Natural killer cell treated with Interleukin-12 subunit alpha and Interleukin-12 subunit beta and Interleukin-15 and Interleukin-18, amount 100 ng/mL, for 72 hours (primary cell): ENCODE measurements at regions not wholly inside any gene's neighbourhood (a gene's known extent, or its start where the extent isn't known, plus 50 kb on each side); places are given as distances from the start of the nearest gene placed in this dataset.

ENCODE experiments used
- ATAC-seq, 2 donors: fragments of 150-1000 bp; cut with Tn5 transposase in 1 of 2; sonication (Bioruptor Pico), chemical (Tn5 transposase) in 1 of 2; 2 replicates each; pipeline ENCODE4 v1.10.0; 2021
- DNase-seq: peaks from one replicate; pipeline ENCODE4 v3.0.0; 2022; ENCODE audit warnings: low spot score
- H3K27ac Mint-ChIP-seq, 2 donors: 1 replicate in 1 of 2; 2 replicates in 1 of 2; pipeline ENCODE4 v1.8.0; 2022; ENCODE audit warnings: mixed read lengths in 2 of 2, mild to moderate bottlenecking in 1 of 2, moderate library complexity in 1 of 2
- H3K27me3 Mint-ChIP-seq, 2 donors: 1 replicate in 1 of 2; 2 replicates in 1 of 2; pipeline ENCODE4 v1.8.0; 2022; ENCODE audit warnings: mixed read lengths in 2 of 2
- H3K36me3 Mint-ChIP-seq: one replicate; pipeline ENCODE4 v1.8.0; 2022; ENCODE audit warnings: mixed read lengths
- H3K4me1 Mint-ChIP-seq, 2 donors: 1 replicate in 1 of 2; 2 replicates in 1 of 2; pipeline ENCODE4 v1.8.0; 2022; ENCODE audit warnings: low read depth in 2 of 2, mixed read lengths in 2 of 2, mild to moderate bottlenecking in 1 of 2
- H3K4me3 Mint-ChIP-seq: one replicate; pipeline ENCODE4 v1.8.0; 2022; ENCODE audit warnings: mixed read lengths
- H3K9me3 Mint-ChIP-seq: 2 replicates; pipeline ENCODE4 v1.8.0; 2022; ENCODE audit warnings: mixed read lengths

DNA sequence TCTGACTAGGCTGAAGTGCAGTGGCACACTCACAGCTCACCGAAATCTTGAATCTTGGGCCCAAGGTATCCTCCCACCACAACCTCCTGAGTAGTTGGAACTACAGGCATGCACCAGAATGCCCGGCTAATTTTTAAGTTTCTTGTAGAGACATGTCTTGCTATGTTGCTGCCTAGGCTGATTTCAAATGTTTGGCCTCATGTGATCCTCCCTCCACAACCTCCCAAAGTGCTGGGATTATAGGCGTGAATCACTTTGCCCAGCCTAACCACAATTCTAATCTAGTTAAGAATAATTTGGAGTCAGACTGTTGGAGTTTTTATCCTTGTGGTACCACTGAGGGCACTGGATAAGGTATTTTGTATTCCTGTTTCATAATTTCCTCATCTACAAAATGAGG is 317.5 kb upstream of the AGA start:
- H3K4me3 Mint-ChIP-seq: no peak overlapping the region

DNA sequence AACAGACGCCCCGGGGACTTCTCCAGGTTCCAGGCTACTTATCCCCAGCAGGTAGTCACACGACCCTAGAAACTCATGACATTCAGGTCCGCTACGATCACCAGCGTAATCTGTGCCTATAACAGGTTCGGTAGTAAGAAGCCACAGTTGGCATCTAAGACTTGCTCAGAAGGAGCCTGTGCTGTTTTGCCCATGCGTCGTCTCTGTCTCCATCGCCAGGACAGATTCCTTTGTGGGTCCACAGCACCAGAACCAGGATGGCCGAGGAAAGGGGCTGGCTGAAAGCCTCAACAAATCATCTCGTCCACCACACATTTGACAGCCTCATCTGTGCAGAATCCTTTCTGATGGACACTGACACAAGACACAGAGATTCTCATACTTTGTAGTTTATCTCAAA is 319.5 kb upstream of the AGA start:
- Mint-ChIP-seq H3K36me3 (no peaks in the 10 kb centered on the region), H3K9me3 (peaks cover 6% of the 10 kb centered on the region), H3K4me1 (no peaks in the 10 kb centered on the region), H3K4me3 (no peak overlapping the region), H3K27me3 (no peaks in the 10 kb centered on the region), H3K27ac (no peak overlapping the region)
- DNase-seq (no peak), ATAC-seq (no peak)

More for the DNA sequence above, 317.5 kb upstream of the AGA start:
- H3K27ac Mint-ChIP-seq: no peak overlapping the region
- no peaks in the 10 kb centered on the region for H3K27me3 Mint-ChIP-seq
- H3K36me3 Mint-ChIP-seq: no peaks in the 10 kb centered on the region
- peaks cover under 1% of the 10 kb centered on the region for H3K9me3 Mint-ChIP-seq
- ATAC-seq: no peak
- H3K4me1 Mint-ChIP-seq: no peaks in the 10 kb centered on the region
- DNase-seq: no peak

DNA sequence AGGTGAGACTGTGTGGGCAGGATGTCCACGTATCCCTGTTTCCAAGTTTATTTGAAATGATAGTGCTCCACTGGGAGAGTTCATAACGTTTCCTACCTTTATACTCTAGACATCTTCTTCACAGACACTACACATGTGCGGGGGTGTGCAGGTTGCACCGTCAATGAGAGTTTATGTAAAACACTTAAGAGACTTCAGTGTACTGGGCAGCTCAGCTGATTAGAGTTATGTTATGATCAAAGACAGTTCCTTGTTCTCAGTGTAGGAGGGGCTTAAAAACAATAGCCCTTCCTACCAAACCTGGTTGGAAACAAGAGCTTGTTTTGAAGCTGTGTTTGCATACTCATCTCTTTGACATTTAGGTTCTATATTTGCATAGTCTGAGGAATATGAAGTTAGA is 326.9 kb upstream of the AGA start:
- H3K27me3 Mint-ChIP-seq: no peaks in the 10 kb centered on the region
- peaks cover 6% of the 10 kb centered on the region for H3K9me3 Mint-ChIP-seq
- no peaks in the 10 kb centered on the region for H3K36me3 Mint-ChIP-seq
- ATAC-seq: no peak
- H3K4me1 Mint-ChIP-seq: no peaks in the 10 kb centered on the region
- no peak for DNase-seq
- H3K27ac Mint-ChIP-seq: no peak overlapping the region
- H3K4me3 Mint-ChIP-seq: no peak overlapping the region

DNA sequence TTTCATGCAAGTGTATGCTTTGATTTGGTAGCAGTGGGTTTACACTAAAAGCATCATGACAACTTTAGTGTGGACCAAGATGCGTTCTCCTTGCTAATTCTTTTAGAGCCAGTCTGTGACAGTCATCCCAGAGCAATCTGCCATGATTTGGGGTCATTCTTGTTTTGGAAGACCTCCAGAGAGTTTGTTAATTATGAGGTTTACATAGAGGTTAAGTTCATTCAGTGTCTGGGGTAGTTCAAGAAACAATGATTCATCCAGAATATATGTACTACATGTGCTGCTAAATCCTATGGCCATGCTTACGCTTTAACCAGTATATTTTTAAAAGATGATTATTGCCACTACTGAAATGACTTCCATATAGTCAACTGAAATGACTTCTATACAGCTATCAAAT is 328.5 kb upstream of the AGA start:
- ATAC-seq (no peak), DNase-seq (no peak)
- Mint-ChIP-seq H3K27me3 (no peaks in the 10 kb centered on the region), H3K4me3 (no peak overlapping the region), H3K4me1 (no peaks in the 10 kb centered on the region), H3K36me3 (no peaks in the 10 kb centered on the region), H3K27ac (no peak overlapping the region), H3K9me3 (peaks cover 3% of the 10 kb centered on the region)

DNA sequence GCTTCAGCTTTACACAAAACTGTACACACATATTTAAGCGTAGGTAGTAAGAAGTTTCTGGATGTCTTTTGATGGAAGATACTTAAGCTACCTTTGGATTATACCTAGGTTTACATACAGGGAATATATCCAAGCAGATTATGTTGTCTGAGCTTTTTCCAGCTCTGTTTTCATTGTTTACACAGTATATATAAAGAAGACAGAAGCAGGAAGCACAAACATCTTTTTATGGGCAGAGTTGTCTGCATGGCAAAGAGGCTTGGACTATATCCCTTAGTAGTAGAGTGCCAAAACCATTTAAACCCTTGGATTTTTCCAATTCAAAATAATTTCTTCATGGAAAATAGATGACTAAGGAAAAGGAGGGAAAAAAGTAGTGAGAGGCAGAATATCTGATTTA is 329.4 kb upstream of the AGA start:
- no peaks in the 10 kb centered on the region for H3K9me3 Mint-ChIP-seq
- no peaks in the 10 kb centered on the region for H3K36me3 Mint-ChIP-seq
- ATAC-seq: no peak
- H3K27me3 Mint-ChIP-seq: no peaks in the 10 kb centered on the region
- no peak for DNase-seq
- H3K4me1 Mint-ChIP-seq: no peaks in the 10 kb centered on the region
- no peak overlapping the region for H3K27ac Mint-ChIP-seq
- no peak overlapping the region for H3K4me3 Mint-ChIP-seq

DNA sequence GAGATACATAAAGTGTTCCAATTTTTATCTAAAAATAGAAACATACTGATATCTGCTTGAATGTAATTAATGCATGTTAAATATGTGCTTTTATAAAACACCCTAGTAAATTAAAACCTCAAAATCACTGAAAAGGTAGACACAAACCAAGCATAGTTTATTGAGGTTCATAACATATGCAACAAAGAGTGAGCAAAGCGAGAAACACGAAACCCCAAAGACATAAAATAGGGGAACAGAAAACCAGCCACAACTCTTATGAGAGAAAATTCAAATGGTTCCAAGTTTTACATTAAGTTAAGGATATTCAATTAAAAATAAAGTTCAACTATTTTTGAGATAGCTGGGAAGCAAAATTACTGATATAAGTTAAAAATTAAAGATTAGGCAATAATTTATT is 336.4 kb upstream of the AGA start:
- no peak overlapping the region for H3K4me3 Mint-ChIP-seq
- no peaks in the 10 kb centered on the region for H3K27me3 Mint-ChIP-seq
- peaks cover 6% of the 10 kb centered on the region for H3K9me3 Mint-ChIP-seq
- ATAC-seq (no peak), DNase-seq (no peak)
- no peaks in the 10 kb centered on the region for H3K4me1 Mint-ChIP-seq
- H3K36me3 Mint-ChIP-seq: no peaks in the 10 kb centered on the region
- no peak overlapping the region for H3K27ac Mint-ChIP-seq

DNA sequence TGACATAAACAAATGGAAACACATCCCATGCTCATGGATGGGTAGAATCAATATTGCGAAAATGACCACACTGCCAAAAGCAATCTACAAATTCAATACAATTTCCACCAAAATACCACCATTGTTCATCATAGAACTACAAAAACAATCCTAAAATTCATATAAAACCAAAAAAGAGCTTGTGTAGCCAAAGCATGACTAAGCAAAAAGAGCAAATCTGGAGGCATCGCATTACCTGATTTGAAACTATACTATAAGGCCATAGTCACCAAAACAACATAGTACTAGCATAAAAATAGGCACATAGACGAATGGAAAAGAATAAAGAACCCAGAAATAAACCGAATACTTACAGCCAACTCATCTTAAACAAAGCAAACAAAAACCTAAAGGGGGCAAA is 342.8 kb upstream of the AGA start:
- no peak for DNase-seq
- no peaks in the 10 kb centered on the region for H3K36me3 Mint-ChIP-seq
- no peak overlapping the region for H3K4me3 Mint-ChIP-seq
- H3K27me3 Mint-ChIP-seq: no peaks in the 10 kb centered on the region
- no peaks in the 10 kb centered on the region for H3K4me1 Mint-ChIP-seq
- ATAC-seq: no peak
- no peak overlapping the region for H3K27ac Mint-ChIP-seq
- H3K9me3 Mint-ChIP-seq: peaks cover 11% of the 10 kb centered on the region

DNA sequence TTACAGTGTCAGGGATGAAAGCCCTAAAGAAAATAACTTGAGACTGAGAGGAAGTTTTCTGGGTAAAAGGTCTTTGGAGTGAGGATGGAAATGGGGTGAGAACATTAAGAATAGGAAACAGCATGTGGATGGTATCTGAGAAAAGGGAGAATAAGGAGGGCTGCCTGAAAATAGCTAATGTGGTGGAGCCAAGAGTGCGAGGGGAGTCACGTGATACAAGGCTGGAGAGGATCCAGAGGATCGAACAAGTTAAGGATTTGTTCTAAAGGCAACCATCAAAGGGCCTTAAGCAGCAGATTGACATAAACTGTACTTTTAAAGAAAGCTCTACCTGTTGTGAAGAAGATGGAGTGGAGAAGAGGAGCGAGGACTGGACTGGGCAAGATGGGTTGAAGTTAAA is 347.4 kb upstream of the AGA start:
- H3K27ac Mint-ChIP-seq: no peak overlapping the region
- H3K4me1 Mint-ChIP-seq: no peaks in the 10 kb centered on the region
- H3K27me3 Mint-ChIP-seq: no peaks in the 10 kb centered on the region
- no peak overlapping the region for H3K4me3 Mint-ChIP-seq
- DNase-seq (no peak), ATAC-seq (no peak)
- H3K36me3 Mint-ChIP-seq: no peaks in the 10 kb centered on the region
- H3K9me3 Mint-ChIP-seq: peaks cover 14% of the 10 kb centered on the region

DNA sequence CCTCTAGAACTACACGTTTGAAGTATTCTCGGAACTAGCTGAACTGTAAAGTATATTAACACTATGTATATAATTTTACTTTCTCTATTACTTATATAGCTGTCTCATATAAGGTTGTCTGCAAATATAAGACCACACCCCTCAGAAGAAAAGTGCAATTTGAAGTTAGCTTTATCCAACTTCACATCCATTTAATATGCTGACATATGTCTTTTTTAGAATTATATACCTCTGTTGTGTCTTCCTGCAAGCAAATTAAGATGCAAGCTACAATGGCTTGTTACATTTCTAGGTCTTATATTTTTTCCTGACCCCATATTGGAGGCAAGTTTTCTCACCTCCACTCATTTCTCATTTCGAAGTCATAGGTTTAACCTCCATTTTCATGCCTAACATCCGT is 349.0 kb upstream of the AGA start:
- Mint-ChIP-seq H3K27me3 (no peaks in the 10 kb centered on the region), H3K4me1 (no peaks in the 10 kb centered on the region), H3K9me3 (peaks cover 14% of the 10 kb centered on the region), H3K27ac (no peak overlapping the region), H3K36me3 (no peaks in the 10 kb centered on the region), H3K4me3 (no peak overlapping the region)
- no peak for ATAC-seq
- DNase-seq: no peak

DNA sequence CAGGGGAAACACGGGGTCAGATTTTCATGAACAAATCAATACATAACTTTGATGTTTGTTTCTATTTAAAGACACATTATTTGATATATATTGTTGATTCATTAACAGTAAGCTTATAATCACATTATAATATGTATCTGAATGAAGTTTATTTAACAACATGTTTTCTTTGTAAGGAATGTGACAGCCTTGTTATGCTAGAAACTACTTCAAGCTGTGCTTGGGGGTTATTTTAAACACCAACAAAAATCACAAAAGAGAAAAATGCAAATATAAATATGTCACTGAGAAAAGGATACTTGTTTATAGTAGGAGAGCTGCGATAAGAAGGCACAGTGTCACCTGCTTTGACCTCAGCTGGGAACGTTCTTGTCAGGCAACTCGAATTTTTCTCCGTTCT is 354.6 kb upstream of the AGA start:
- H3K27ac Mint-ChIP-seq: no peak overlapping the region

DNA sequence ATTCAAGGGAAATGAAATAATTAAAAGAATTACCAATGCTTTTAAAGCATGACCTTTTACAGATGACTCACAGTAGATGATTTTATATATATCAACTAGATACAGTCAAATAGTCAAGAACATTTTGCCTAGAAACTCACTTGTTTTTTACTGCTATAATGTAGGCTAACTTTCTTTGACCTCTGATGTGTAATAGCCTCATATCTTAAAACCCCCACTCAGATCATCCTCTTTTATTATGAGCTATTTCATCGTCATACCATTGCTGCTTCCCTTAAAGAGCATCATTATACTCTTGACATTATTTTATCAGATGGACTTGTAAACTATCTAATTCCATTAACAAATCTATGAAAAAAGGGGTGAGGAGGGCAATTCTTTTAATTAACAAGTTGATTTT is 355.9 kb upstream of the AGA start:
- no peaks in the 10 kb centered on the region for H3K4me1 Mint-ChIP-seq
- H3K36me3 Mint-ChIP-seq: no peaks in the 10 kb centered on the region
- no peak overlapping the region for H3K27ac Mint-ChIP-seq
- DNase-seq (no peak), ATAC-seq (no peak)
- no peaks in the 10 kb centered on the region for H3K9me3 Mint-ChIP-seq
- no peak overlapping the region for H3K4me3 Mint-ChIP-seq
- H3K27me3 Mint-ChIP-seq: no peaks in the 10 kb centered on the region

More for the DNA sequence above, 354.6 kb upstream of the AGA start:
- H3K9me3 Mint-ChIP-seq: peaks cover 2% of the 10 kb centered on the region
- no peaks in the 10 kb centered on the region for H3K4me1 Mint-ChIP-seq
- ATAC-seq: no peak
- no peaks in the 10 kb centered on the region for H3K36me3 Mint-ChIP-seq
- H3K27me3 Mint-ChIP-seq: no peaks in the 10 kb centered on the region
- H3K4me3 Mint-ChIP-seq: no peak overlapping the region
- DNase-seq: no peak

DNA sequence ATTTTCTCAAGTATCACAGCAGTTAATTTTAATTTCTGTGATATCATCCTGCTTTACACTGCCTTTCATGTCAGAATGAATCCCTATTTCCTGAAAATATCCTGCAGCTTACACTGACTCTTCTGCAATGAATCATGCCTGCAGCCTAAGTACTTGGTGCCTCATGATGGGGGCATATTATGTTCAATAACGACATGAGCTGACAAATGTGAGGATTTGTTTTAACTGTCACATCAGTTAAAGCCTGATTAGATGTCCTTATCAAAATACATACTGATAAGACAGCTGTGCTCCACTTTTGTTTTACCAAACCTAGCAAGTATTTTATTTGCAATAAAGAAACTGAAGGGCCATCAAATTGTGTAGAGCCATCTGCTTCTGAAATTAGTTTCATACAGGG is 359.9 kb upstream of the AGA start:
- Mint-ChIP-seq H3K4me3 (no peak overlapping the region), H3K27me3 (no peaks in the 10 kb centered on the region), H3K4me1 (no peaks in the 10 kb centered on the region), H3K36me3 (no peaks in the 10 kb centered on the region), H3K27ac (no peak overlapping the region), H3K9me3 (no peaks in the 10 kb centered on the region)
- DNase-seq (no peak), ATAC-seq (no peak)

DNA sequence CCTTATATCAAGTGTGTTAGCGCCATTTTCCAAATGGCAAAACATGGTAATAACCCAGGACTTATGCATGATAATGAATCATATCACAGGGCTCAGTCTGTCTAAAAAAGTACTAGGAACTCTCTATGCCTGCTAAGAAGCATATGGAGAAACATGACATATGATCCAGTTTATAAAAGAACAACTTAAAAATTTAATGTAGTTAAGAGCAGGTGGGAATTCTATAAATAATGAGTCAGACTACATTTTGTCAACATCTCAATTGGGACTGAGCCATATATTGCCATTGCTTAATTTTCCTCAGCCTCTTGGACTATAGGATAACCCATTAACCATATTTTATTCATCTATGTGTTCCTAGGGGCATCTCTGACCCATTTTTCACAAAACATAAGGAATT is 360.4 kb upstream of the AGA start:
- Mint-ChIP-seq H3K4me1 (no peaks in the 10 kb centered on the region), H3K36me3 (no peaks in the 10 kb centered on the region), H3K27me3 (no peaks in the 10 kb centered on the region), H3K4me3 (no peak overlapping the region), H3K9me3 (no peaks in the 10 kb centered on the region), H3K27ac (no peak overlapping the region)
- DNase-seq (no peak), ATAC-seq (no peak)

DNA sequence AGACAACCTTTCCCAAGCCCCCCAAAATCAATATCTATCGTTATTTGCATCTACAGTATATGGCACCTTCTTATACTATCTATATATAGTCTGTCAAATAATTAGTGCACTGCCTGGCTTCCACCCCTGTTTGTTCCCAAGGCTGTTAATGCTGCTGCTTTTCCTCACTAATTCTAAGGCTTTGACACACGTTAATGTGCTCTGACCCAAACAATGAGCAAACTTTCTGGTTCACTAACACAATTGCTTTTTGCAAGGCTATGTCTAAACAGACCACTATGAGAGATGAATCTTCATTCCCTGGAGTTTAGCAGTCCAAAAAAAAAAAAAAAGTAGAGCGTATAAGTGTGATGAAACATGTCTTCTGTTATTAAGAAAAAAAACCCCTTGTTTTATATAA is 360.9 kb upstream of the AGA start:
- no peak for DNase-seq
- ATAC-seq: no peak
- no peak overlapping the region for H3K27ac Mint-ChIP-seq
- H3K9me3 Mint-ChIP-seq: peaks cover 2% of the 10 kb centered on the region
- no peaks in the 10 kb centered on the region for H3K36me3 Mint-ChIP-seq
- no peak overlapping the region for H3K4me3 Mint-ChIP-seq
- no peaks in the 10 kb centered on the region for H3K4me1 Mint-ChIP-seq
- no peaks in the 10 kb centered on the region for H3K27me3 Mint-ChIP-seq

DNA sequence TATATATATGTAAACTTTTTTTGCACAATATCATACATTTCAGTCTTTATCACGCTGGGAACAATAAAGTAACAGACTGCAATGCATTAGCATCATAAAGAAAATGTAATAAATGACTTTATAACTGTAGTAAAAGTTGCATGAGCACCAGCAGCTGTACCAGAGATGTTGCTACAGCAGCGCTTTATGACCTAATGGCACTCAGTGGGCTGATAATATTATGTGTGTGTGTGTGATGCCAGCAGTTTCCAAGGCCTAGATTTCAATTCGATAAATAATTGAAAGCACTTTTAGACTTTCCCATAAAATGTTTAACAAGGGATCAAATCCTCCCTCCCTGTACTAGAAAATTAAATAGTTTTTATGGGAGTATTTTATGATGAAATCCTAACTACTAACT is 367.6 kb upstream of the AGA start:
- no peak for DNase-seq
- H3K27ac Mint-ChIP-seq: no peak overlapping the region
- no peaks in the 10 kb centered on the region for H3K27me3 Mint-ChIP-seq
- no peak overlapping the region for H3K4me3 Mint-ChIP-seq
- no peak for ATAC-seq
- peaks cover 19% of the 10 kb centered on the region for H3K9me3 Mint-ChIP-seq
- H3K4me1 Mint-ChIP-seq: no peaks in the 10 kb centered on the region
- no peaks in the 10 kb centered on the region for H3K36me3 Mint-ChIP-seq

DNA sequence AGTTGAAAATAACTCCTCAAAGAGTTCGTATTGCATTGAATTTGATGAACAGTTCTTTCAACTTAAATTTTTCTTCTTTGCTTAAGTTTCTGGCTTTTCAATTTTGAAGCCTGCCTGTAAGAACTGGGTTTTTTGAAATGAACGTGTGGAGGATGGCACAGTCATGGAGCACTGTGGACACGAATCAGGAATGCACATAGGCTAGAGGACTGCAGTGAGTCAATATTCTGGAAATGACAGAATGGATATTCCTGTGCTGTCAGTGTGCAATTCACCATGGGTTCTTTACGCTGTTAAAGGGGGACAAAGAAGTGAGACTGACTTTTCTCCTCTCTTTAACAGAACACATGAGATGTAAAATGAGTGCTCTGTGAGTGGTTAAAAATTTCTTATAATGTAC is 368.0 kb upstream of the AGA start:
- DNase-seq (no peak), ATAC-seq (no peak)
- H3K4me1 Mint-ChIP-seq: no peaks in the 10 kb centered on the region
- H3K9me3 Mint-ChIP-seq: peaks cover 19% of the 10 kb centered on the region
- no peaks in the 10 kb centered on the region for H3K27me3 Mint-ChIP-seq
- H3K27ac Mint-ChIP-seq: no peak overlapping the region
- H3K4me3 Mint-ChIP-seq: no peak overlapping the region
- H3K36me3 Mint-ChIP-seq: no peaks in the 10 kb centered on the region
